Ectodermal cell (in vitro differentiated cells): ENCODE measurements at regions not wholly inside any gene's neighbourhood (a gene's known extent, or its start where the extent isn't known, plus 50 kb on each side); places are given as distances from the start of the nearest gene placed in this dataset.

Experiments
- H3K27ac ChIP-seq: 2 replicates; pipeline ENCODE4 v1.7.0; 2013; ENCODE audit warnings: mild to moderate bottlenecking, low read depth, low read length; ENCODE audit not compliant: insufficient read depth, poor library complexity, severe bottlenecking
- H3K27me3 ChIP-seq: 2 replicates; pipeline ENCODE4 v1.7.0; 2013; ENCODE audit warnings: mild to moderate bottlenecking, low read length; ENCODE audit not compliant: insufficient read depth, control insufficient read depth, poor library complexity, severe bottlenecking
- H3K36me3 ChIP-seq: one replicate; pipeline ENCODE4 v1.7.0; 2013; ENCODE audit warnings: low read length; ENCODE audit not compliant: control insufficient read depth, insufficient read depth
- H3K4me1 ChIP-seq: one replicate; pipeline ENCODE4 v1.7.0; 2013; ENCODE audit warnings: low read length; ENCODE audit not compliant: control insufficient read depth, insufficient read depth
- H3K4me3 ChIP-seq: 2 replicates; pipeline ENCODE4 v1.7.0; 2013; ENCODE audit warnings: low read depth, low read length, control low read depth; ENCODE audit not compliant: insufficient read depth
- H3K9me3 ChIP-seq: 2 replicates; pipeline ENCODE4 v1.7.0; 2013; ENCODE audit warnings: mild to moderate bottlenecking, low read length, moderate library complexity; ENCODE audit not compliant: control insufficient read depth
- WGBS, 2 experiments: methylation state at CpG; one replicate each; pipeline ENCODE4 v1.1.7; 2013; ENCODE audit warnings: missing lambda C conversion rate in 2 of 2; 5-methylcytosine and 5-hydroxymethylcytosine counted together

DNA sequence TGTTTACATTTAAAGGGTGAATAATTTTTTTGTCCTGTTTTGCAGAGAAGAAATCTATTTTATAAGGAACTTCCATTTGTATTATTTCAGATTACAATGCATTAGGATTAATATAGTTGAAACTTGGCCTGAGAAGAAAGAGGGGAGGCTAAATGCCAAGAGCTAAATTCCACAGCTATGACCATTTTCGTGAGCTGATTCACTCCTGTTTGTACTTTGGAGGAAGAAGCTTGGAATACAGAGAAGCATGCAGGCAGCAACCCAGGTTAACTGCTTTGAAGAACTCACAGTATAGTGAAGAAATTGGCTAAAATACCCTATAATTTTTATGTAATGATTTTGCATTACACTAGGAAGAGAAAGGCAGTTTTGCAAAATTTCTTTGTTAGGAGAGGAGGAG, 309.4 kb upstream of the KLF12 start:
- WGBS, 2 experiments: 81 to 92% methylated on average over 1 of the region's 1 CpG
- H3K9me3 ChIP-seq: no peaks in the 10 kb centered on the region
- H3K27ac ChIP-seq: no peak overlapping the region
- no peaks in the 10 kb centered on the region for H3K27me3 ChIP-seq
- no peaks in the 10 kb centered on the region for H3K4me1 ChIP-seq
- H3K4me3 ChIP-seq: no peak overlapping the region
- H3K36me3 ChIP-seq: no peaks in the 10 kb centered on the region

DNA sequence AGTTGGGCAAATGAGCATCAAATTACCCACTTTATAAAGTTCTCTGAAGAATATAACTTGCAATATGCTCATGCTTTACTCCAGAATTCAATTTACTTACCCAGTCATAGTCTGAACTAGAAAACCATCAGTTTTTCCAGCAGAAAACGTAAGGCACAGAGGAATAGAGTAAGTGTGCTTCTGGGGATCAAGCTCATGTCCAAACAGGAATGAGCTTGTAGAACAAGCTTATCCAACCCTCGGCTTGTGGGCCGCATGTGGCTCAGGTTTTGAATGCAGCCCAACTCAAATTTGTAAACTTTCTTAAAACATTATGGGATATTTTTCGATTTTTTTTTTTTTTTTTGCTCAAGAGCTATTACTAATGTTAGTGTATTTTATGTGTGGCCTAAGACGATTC, 308.5 kb upstream of the KLF12 start:
- Histone ChIP-seq H3K36me3 (no peaks in the 10 kb centered on the region), H3K4me3 (no peak overlapping the region), H3K9me3 (no peaks in the 10 kb centered on the region), H3K4me1 (no peaks in the 10 kb centered on the region), H3K27ac (no peak overlapping the region), H3K27me3 (no peaks in the 10 kb centered on the region)
- WGBS, 2 experiments: 88 to 91% methylated on average over 5 of the region's 5 CpGs

DNA sequence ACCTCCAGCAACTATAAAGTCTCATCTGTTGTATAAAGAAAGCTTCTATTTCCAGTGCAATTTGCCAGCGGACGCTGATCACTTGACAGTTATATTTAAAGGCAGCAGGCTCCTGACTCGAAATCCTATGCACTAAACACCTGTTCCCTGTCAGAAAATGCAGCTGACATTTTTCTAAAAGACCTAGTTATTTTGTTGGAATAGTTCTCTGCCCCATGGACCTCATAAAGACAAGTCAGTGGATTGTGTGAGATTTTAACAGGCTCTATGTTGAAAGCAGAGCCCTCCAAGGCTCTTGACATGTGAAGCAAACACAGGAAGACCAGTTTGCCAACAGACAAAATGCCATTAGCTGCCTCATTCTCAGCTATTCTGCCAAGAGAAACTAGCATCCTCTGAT, 304.7 kb upstream of the KLF12 start:
- H3K4me1 ChIP-seq: no peaks in the 10 kb centered on the region
- H3K4me3 ChIP-seq: no peak overlapping the region
- H3K36me3 ChIP-seq: no peaks in the 10 kb centered on the region
- no peaks in the 10 kb centered on the region for H3K9me3 ChIP-seq
- H3K27ac ChIP-seq: no peak overlapping the region
- WGBS, 2 experiments: 93 to 100% methylated on average over 3 of the region's 3 CpGs
- no peaks in the 10 kb centered on the region for H3K27me3 ChIP-seq

DNA sequence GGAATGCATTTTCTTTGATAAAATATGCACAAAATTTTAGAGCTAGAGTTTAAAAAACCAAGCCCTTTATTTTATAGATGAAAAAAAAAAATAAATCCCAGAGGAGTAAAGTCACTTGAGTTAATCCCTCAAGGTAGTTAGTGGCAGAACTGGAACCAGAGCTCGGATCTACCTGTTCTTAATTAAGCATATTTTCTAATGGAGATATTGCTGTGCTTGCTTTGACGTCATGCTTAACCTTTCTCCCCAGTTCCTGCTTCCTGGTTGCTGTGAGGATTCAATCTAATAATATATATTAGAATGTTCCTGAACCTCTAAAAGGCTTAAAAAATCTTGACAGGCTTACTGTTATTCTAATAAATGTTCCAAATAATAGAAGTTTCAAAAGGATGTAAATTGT, 300.6 kb upstream of the KLF12 start:
- Histone ChIP-seq H3K9me3 (no peaks in the 10 kb centered on the region), H3K27ac (no peak overlapping the region)
- WGBS, 2 experiments: 67 to 94% methylated on average over 1 to 2 of the region's 2 CpGs

DNA sequence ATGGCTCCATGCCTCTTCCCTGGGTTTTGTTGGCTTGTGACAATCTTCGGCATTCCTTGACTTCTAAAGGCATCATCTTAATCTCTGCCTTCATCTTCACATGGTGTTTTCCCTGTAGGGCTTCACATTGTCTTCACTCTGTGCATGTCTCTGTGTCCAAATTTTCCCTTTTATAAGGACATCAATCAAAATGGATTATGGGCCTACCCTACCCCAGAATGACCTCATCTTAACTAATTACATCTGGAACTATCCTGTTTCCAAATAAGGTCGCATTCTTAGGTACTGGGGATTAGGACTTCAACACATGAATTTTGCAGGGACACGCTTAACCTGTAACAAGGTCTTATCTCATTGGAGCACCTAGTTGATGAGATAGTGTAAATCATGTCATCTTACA, 290.3 kb upstream of the KLF12 start:
- H3K27me3 ChIP-seq: no peaks in the 10 kb centered on the region
- no peaks in the 10 kb centered on the region for H3K4me1 ChIP-seq
- no peak overlapping the region for H3K27ac ChIP-seq
- H3K4me3 ChIP-seq: no peak overlapping the region
- WGBS, 2 experiments: 95 to 96% methylated on average over 3 of the region's 3 CpGs
- no peaks in the 10 kb centered on the region for H3K9me3 ChIP-seq
- no peaks in the 10 kb centered on the region for H3K36me3 ChIP-seq

More for the DNA sequence above, 300.6 kb upstream of the KLF12 start:
- no peaks in the 10 kb centered on the region for H3K36me3 ChIP-seq
- H3K4me3 ChIP-seq: no peak overlapping the region
- no peaks in the 10 kb centered on the region for H3K27me3 ChIP-seq
- H3K4me1 ChIP-seq: no peaks in the 10 kb centered on the region

DNA sequence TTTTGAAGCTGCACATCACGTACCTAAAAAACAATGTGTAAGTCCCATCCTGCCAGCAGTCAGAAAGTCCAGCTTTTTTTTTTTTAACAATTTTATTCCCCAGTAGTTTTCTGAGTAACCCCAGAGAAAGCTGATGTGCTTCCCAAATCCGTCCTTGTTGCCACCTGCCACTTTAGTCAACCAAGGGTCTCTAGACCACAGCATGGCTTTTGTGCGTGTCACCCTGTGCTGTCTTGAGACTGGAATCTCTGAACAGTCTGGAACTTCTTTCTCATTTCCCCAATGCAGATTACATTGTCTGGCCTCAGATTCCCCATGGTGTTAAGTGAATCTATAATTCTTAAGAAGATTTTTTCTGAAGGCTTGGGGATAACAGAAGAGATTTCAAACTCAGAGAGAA, 289.2 kb upstream of the KLF12 start:
- no peaks in the 10 kb centered on the region for H3K4me1 ChIP-seq
- H3K27ac ChIP-seq: no peak overlapping the region

DNA sequence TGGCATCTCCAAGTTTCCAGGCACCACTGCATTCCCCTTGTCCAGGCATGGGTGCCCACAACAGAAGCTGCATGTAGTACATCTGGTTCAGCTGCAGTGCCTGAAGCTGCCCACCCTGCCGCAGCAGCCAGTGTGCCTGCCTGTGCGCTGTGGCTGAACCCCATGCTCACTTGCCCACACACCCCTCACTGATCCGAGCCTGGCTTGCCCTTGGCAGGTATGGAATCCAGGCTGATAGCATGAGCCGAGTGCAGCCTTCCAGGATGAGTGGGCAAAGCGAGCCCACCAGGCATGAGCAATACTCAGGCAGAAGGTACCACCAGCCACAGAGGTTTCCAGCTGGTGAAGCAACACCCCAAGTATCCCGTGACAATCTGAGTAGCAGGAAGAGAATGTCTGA, 280.3 kb upstream of the KLF12 start:
- H3K27ac ChIP-seq: no peak overlapping the region
- WGBS, 2 experiments: 88% methylated on average over 6 of the region's 6 CpGs
- no peaks in the 10 kb centered on the region for H3K9me3 ChIP-seq
- H3K4me3 ChIP-seq: no peak overlapping the region
- no peaks in the 10 kb centered on the region for H3K36me3 ChIP-seq
- no peaks in the 10 kb centered on the region for H3K27me3 ChIP-seq
- no peaks in the 10 kb centered on the region for H3K4me1 ChIP-seq

More for the DNA sequence above, 289.2 kb upstream of the KLF12 start:
- no peak overlapping the region for H3K4me3 ChIP-seq
- no peaks in the 10 kb centered on the region for H3K36me3 ChIP-seq
- H3K27me3 ChIP-seq: no peaks in the 10 kb centered on the region
- no peaks in the 10 kb centered on the region for H3K9me3 ChIP-seq
- WGBS, 2 experiments: 90 to 91% methylated on average over 3 of the region's 3 CpGs

DNA sequence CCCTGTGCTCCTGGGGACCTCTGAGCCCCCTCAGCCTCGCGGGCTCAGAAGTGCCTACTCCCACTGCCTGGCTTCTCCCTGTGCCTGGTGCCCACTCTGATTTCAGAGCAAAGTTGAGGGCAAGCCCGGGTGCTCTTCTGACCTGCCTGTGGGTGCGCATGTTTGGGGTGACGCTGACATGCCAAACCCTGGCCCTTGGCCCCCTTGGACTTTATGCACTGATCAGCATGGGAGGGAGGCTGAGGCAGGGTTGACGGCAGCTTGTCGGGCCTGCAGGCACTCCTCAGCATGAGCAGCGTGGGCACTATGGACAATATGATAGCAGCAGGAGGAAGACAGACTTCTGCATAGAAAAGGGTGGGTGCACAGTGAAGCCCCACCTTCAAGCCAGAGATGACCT, 279.3 kb upstream of the KLF12 start:
- Histone ChIP-seq H3K9me3 (no peaks in the 10 kb centered on the region), H3K27ac (no peak overlapping the region), H3K4me3 (no peak overlapping the region), H3K36me3 (no peaks in the 10 kb centered on the region), H3K4me1 (no peaks in the 10 kb centered on the region), H3K27me3 (no peaks in the 10 kb centered on the region)
- WGBS, 2 experiments: 93 to 94% methylated on average over 8 of the region's 8 CpGs

DNA sequence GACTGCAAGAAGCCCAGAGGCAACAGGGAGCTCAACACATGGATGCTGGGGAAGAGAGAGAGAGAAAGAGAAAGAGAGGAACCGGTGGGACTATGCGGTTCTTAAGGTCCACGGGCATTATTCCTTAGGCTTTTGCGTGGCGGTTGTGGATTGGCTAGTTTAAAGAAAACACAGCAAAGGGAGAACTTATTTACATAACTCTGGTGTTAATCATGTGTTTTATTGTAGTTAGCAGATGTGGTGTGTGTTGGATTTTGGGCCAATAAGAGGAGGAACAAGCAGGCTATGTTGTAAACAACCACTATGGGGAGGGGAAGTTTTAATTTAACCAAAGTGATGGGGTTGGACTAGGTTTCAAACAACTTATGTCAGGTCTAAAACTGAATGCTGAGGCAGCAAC, 275.3 kb upstream of the KLF12 start:
- Histone ChIP-seq H3K4me3 (no peak overlapping the region), H3K4me1 (no peaks in the 10 kb centered on the region), H3K27me3 (no peaks in the 10 kb centered on the region), H3K9me3 (no peaks in the 10 kb centered on the region), H3K27ac (no peak overlapping the region), H3K36me3 (no peaks in the 10 kb centered on the region)
- 92 to 94% methylated on average over 5 of the region's 5 CpGs for WGBS, 2 experiments

DNA sequence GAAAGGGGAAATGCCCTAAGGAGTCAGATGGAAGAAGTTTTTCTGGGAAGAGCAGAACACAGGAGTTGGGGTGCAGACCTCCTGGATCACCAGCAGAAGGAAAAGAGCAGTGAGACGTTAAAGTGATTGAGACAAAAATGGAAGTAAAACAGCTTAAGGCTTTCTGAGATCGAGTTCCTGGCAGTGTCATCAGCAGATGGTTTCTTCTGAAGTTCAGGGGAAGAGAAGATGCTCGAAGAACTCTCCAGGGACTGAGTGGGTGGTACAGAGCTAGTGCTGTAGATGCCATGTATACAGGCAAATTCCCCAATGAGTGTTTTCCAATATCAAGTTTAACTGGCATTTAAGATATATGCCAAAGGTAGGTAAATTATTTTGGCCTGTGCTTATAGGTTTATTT, 272.2 kb upstream of the KLF12 start:
- Histone ChIP-seq H3K4me1 (no peaks in the 10 kb centered on the region), H3K4me3 (no peak overlapping the region), H3K27ac (no peak overlapping the region), H3K36me3 (no peaks in the 10 kb centered on the region), H3K9me3 (no peaks in the 10 kb centered on the region), H3K27me3 (no peaks in the 10 kb centered on the region)
- WGBS, 2 experiments: 91 to 92% methylated on average over 3 of the region's 3 CpGs

DNA sequence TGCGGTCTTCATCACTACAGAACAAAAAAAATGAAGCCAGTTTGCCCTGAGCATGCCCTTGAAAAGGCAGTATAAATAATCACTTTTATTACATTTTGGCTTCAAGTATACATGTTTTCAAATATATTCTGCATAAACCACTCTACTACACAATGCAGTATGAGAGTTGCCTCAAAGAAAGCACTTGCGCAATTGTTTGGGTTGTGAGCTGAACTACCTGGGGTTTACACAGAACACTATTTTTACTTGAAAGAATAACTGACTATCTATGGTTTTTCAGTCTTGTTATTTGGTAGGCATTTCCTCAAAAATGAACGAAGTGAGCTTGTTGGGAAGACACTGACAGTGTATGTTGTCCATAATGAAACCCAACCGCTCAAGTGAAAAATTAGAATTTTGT, 264.4 kb upstream of the KLF12 start:
- H3K4me1 ChIP-seq: no peaks in the 10 kb centered on the region
- WGBS, 2 experiments: 94% methylated on average over 2 to 4 of the region's 4 CpGs
- H3K27me3 ChIP-seq: no peaks in the 10 kb centered on the region
- H3K9me3 ChIP-seq: no peaks in the 10 kb centered on the region
- H3K4me3 ChIP-seq: no peak overlapping the region
- H3K36me3 ChIP-seq: no peaks in the 10 kb centered on the region
- no peak overlapping the region for H3K27ac ChIP-seq
